ENCODE measurements at regions not wholly inside any gene's neighbourhood (a gene's known extent, or its start where the extent isn't known, plus 50 kb on each side); places are given as distances from the start of the nearest gene placed in this dataset.

DNA sequence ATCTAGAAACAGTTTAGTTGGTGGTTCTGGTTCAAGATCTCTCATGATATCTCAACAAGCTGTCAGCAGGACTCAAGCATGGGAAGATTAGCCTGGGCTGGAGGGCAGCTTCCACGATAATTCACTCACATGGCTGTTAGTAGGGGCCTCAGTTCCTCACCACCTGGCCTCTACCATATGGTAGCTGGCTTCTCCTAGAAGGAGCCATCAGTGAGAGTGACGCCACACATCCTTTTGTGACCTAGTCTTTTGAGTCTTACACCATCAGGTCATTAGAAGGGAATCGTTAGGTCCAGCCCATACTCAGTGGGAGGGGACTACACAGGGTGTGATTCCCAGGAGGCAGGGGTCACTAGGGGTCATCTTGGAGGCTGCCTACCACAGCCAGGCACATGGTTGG lies 239.3 kb upstream of the PLPP4 start:
- TF ChIP-seq, protein P1, sequence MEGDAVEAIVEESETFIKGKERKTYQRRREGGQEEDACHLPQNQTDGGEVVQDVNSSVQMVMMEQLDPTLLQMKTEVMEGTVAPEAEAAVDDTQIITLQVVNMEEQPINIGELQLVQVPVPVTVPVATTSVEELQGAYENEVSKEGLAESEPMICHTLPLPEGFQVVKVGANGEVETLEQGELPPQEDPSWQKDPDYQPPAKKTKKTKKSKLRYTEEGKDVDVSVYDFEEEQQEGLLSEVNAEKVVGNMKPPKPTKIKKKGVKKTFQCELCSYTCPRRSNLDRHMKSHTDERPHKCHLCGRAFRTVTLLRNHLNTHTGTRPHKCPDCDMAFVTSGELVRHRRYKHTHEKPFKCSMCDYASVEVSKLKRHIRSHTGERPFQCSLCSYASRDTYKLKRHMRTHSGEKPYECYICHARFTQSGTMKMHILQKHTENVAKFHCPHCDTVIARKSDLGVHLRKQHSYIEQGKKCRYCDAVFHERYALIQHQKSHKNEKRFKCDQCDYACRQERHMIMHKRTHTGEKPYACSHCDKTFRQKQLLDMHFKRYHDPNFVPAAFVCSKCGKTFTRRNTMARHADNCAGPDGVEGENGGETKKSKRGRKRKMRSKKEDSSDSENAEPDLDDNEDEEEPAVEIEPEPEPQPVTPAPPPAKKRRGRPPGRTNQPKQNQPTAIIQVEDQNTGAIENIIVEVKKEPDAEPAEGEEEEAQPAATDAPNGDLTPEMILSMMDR (IDR thresholded peaks at IDR 0.05): no peak
- no peak for TF ChIP-seq EZH2 (IDR thresholded peaks at IDR 0.05; ENCODE audit: borderline replicate concordance, insufficient read depth, low read depth, low read length, poor library complexity, severe bottlenecking)
